Right lobe of liver (tissue), 6 donors: ENCODE measurements at regions not wholly inside any gene's neighbourhood (a gene's known extent, or its start where the extent isn't known, plus 50 kb on each side); places are given as distances from the start of the nearest gene placed in this dataset.

Source experiments
- ATAC-seq, 4 donors: fragments of 200-7000 bp; cut with Tn5 transposase; one replicate each; pipeline ENCODE4 v1.9.1; 2020; ENCODE audit warnings: mild to moderate bottlenecking in 4 of 4, moderate library complexity in 4 of 4
- DNase-seq, 3 donors: peaks; one replicate each; pipeline ENCODE4 v3.0.0-alpha.2; 2020
- H3K27ac ChIP-seq, 3 donors: fragments of 200-600 bp; one replicate each; pipeline ENCODE4 v1.8.0; 2022
- H3K27me3 ChIP-seq, 2 donors: fragments of 200-600 bp; one replicate each; pipeline ENCODE4 v1.8.0; 2022
- H3K36me3 ChIP-seq, 4 donors: fragments of 200-600 bp; sonication (generic) in 1 of 4; one replicate each; pipeline versions ENCODE4 v1.5.1 to v1.8.0; 2017 to 2022; ENCODE audit warnings: control low read depth in 1 of 4
- H3K4me1 ChIP-seq, 4 donors: fragments of 200-600 bp; sonication (generic) in 1 of 4; one replicate each; pipeline versions ENCODE4 v1.5.1 to v1.8.0; 2017 to 2022; ENCODE audit warnings: control low read depth in 1 of 4
- H3K4me3 ChIP-seq, 3 donors: fragments of 200-600 bp; one replicate each; pipeline ENCODE4 v1.8.0; 2022
- H3K9me3 ChIP-seq, 4 donors: fragments of 200-600 bp; sonication (generic) in 1 of 4; one replicate each; pipeline versions ENCODE4 v1.5.1 to v1.8.0; 2017 to 2022; ENCODE audit warnings: control low read depth in 1 of 4
- POLR2A ChIP-seq: fragments of 450-650 bp; IDR thresholded peaks from one replicate; pipeline ENCODE4 v1.6.1; 2017; ENCODE audit warnings: antibody characterized with exemption, mild to moderate bottlenecking
- WGBS: methylation state at CpG from one replicate; pipeline ENCODE4 v1.1.6; 2018; ENCODE audit warnings: low coverage, low lambda C conversion rate; ENCODE audit not compliant: insufficient coverage; ENCODE audit errors: missing lambda C conversion rate; 5-methylcytosine and 5-hydroxymethylcytosine counted together
- intact Hi-C, 2 donors: fragments of 100-400 bp; cut with DNase I; formaldehyde crosslinking; loops; one replicate each; pipeline versions ENCODE4 v1.11.2 to v1.14.1; 2022
- TF ChIP-seq, protein P1 (sequence below), 4 donors: fragments of 200-600 bp in 3 of 4; fragments of 450-650 bp in 1 of 4; IDR thresholded peaks; one replicate each; pipeline versions ENCODE4 v1.5.1 to v1.8.0; 2016 to 2022; ENCODE audit warnings: antibody characterized with exemption in 4 of 4, mild to moderate bottlenecking in 2 of 4
- donor health status: DM: no; HTN: yes; CAD: no.
- donor health status: DM: no; HTN: no; CAD: no.
- donor health status: DM: no; HTN: no; CAD: no.
- donor health status: DM: no; HTN: yes; CAD: no.
- donor health status: DM: no; HTN: yes; CAD: no.

DNA sequence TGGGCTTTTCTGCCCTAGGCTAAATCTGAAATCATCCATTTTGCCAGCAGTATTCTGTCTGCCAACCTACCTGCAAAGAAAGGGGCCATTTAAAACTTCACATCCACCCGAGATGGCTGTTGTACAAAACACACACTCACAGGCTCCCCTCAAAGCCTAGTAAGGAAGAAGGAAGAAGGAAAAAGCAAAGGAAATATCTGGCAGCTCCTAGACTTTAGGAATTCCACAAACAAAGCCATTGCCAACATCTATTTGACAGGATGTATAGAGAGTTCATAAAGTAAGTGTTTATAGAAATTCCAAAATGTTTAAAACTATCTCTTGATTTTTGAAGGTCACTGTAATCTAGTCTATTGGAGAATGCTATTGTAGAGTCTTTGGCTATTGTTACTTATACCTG, 91.9 kb upstream of the THBS1 start:
- no peak for ATAC-seq

DNA sequence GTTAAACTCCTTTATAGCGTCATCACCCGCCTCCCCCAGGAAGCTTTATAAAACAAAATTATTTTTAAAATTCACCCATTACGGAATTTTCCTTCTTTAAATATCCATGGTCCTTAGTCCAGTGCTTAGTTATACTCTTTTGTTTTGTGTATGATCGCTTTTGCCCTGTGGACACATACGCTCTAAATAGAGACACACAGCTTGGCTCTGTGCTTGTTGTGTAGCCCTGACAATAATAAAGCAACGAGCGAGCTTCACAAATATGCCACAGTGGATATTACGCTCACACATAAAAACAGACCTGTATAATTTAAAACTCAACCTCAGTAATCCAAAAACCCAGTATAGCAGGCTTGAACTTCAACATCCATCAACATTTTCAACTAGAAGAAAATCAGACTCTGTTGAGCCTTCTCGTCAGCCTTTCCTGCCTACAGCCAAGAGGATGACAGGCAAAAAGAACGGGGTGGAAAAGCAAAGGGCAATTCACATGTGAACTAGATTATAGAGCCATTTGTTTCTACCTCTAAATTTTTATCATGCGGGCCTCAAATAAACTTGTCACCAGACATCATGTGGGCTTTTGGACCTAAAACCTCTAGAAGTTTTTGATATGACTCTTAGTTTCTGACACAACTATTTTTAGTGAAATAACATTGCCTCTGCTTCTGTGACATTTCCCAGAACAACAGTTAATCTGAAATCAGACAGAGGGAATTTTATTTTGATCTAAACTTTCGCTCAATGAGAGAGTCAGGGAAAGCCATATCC, 89.6 kb upstream of the THBS1 start:
- DNase-seq (no peak), ATAC-seq (no peak)
- H3K36me3 ChIP-seq = no peaks in the 10 kb centered on the region
- no peaks in the 10 kb centered on the region for H3K4me1 ChIP-seq
- TF ChIP-seq, protein P1, sequence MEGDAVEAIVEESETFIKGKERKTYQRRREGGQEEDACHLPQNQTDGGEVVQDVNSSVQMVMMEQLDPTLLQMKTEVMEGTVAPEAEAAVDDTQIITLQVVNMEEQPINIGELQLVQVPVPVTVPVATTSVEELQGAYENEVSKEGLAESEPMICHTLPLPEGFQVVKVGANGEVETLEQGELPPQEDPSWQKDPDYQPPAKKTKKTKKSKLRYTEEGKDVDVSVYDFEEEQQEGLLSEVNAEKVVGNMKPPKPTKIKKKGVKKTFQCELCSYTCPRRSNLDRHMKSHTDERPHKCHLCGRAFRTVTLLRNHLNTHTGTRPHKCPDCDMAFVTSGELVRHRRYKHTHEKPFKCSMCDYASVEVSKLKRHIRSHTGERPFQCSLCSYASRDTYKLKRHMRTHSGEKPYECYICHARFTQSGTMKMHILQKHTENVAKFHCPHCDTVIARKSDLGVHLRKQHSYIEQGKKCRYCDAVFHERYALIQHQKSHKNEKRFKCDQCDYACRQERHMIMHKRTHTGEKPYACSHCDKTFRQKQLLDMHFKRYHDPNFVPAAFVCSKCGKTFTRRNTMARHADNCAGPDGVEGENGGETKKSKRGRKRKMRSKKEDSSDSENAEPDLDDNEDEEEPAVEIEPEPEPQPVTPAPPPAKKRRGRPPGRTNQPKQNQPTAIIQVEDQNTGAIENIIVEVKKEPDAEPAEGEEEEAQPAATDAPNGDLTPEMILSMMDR (IDR thresholded peaks at IDR 0.05) = no peak
- no peak for TF ChIP-seq POLR2A
- no peak overlapping the region for H3K4me3 ChIP-seq
- intact Hi-C loops = no loop called here
- 82% methylated on average over 12 of the region's 12 CpGs for WGBS
- no peak overlapping the region for H3K27ac ChIP-seq
- H3K9me3 ChIP-seq = no peaks in the 10 kb centered on the region
- H3K27me3 ChIP-seq = no peaks in the 10 kb centered on the region

More for the DNA sequence above, 91.9 kb upstream of the THBS1 start:
- Histone ChIP-seq H3K4me1 (no peaks in the 10 kb centered on the region), H3K4me3 (no peak overlapping the region), H3K27ac (no peak overlapping the region), H3K36me3 (no peaks in the 10 kb centered on the region), H3K27me3 (no peaks in the 10 kb centered on the region), H3K9me3 (no peaks in the 10 kb centered on the region)
- 38% methylated on average over 1 of the region's 1 CpG for WGBS
- TF ChIP-seq, protein P1 (IDR thresholded peaks at IDR 0.05) = no peak
- no peak for TF ChIP-seq POLR2A
- intact Hi-C loops = no loop called here
- no peak for DNase-seq

DNA sequence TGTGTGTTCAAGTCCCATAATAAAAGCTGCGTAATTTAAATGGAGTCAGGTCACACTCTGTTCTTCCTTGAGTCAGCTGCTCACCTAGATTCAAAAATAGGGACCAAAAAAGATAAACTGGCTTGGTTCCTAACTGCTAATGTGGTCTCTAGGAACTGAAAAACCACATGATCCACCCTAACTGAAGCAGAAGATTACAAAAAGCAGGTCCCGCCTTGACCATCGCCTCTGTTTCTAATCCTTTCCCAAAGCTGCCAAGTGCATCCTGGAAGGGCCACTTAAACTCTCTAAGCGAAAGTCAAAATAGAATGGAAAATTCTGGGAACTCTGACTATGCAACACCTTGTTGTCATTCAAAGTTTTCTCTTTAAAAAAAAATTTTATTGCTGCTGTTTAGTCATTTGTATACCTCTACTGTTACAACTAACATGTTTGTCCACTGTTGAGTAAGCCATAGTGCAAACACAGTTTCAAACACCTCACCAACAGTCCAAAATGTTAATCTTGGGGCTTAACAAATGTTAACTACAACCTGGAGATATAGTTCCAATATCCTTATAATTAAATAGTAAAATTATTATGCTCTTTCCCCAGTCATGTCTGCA, 88.9 kb upstream of the THBS1 start:
- Histone ChIP-seq H3K27ac (no peak overlapping the region), H3K4me1 (no peaks in the 10 kb centered on the region), H3K9me3 (no peaks in the 10 kb centered on the region), H3K36me3 (no peaks in the 10 kb centered on the region), H3K4me3 (no peak overlapping the region), H3K27me3 (no peaks in the 10 kb centered on the region)
- DNase-seq (no peak), ATAC-seq (peak in 1 of 4 donors; percentile 32)
- TF ChIP-seq, protein P1 (IDR thresholded peaks at IDR 0.05) = no peak
- TF ChIP-seq POLR2A = no peak
- 60% methylated on average over 4 of the region's 4 CpGs for WGBS
- intact Hi-C loops = no loop called here

DNA sequence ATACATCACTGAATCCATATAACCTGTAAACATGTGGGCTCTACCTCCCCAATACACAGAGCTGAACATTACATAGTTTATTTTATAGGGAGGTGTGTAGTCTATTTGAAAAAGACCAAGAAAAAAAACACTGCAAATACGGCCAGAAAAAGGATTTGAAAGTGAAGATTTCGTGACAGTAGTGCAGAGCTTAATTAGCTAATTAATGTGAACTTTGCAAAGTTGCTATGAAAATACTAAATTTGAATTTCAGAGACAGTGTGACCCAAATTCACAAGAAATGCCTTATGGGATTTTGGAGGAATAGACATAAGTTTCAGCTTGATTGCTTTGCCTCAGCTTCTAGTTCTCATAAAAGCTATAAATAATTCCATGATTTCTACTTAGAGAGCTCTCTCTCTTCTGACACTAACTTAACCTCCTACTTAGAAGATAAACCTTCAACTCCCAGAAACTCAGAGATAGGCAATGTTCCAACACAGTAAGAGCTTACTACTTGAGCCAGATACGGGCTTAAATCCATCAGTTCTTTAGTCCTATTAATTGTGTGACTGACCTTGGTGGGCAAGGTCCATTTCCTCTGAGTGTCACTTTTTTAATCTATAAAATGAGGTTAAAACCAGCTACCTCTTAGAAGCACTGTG, 87.3 kb upstream of the THBS1 start:
- no peaks in the 10 kb centered on the region for H3K27me3 ChIP-seq
- H3K9me3 ChIP-seq = no peaks in the 10 kb centered on the region
- no peaks in the 10 kb centered on the region for H3K36me3 ChIP-seq
- DNase-seq (no peak), ATAC-seq (no peak)
- WGBS = 41% methylated on average over 3 of the region's 3 CpGs
- TF ChIP-seq, protein P1 (IDR thresholded peaks at IDR 0.05) = no peak
- no peak for TF ChIP-seq POLR2A
- intact Hi-C loops = no loop called here
- no peak overlapping the region for H3K27ac ChIP-seq
- no peaks in the 10 kb centered on the region for H3K4me1 ChIP-seq
- H3K4me3 ChIP-seq = no peak overlapping the region
